ENCODE measurements at regions not wholly inside any gene's neighbourhood (a gene's known extent, or its start where the extent isn't known, plus 50 kb on each side); places are given as distances from the start of the nearest gene placed in this dataset.
"Not testable (repeated sequence)": the region's sequence is repeated elsewhere in the genome, so short reads cannot be mapped to it uniquely, and the experiment has no call there.

- no peak for TF ChIP-seq CTCF (IDR thresholded peaks at IDR 0.05; ENCODE audit: borderline replicate concordance, control extremely low read depth, extremely low read depth, insufficient read depth, missing control alignments)
- no peak for DNase-seq (ENCODE audit: low spot score)
- in situ Hi-C loops (cut with MboI; ENCODE audit: low sequenced_read_pairs, unreplicated experiment) = no loop called here
Observed at GRCh38 chr12:131235871-131236271, 282.2 kb downstream of the ADGRD1 start.

- DNase-seq (ENCODE audit: low spot score) = peak; percentile 78
- no peak for TF ChIP-seq CTCF (IDR thresholded peaks at IDR 0.05; ENCODE audit: borderline replicate concordance, control extremely low read depth, extremely low read depth, insufficient read depth, missing control alignments)
- in situ Hi-C loops (cut with MboI; ENCODE audit: low sequenced_read_pairs, unreplicated experiment) = no loop called here
Observed at GRCh38 chr12:131239384-131240094, 285.8 kb downstream of the ADGRD1 start.

- in situ Hi-C loops (cut with MboI; ENCODE audit: low sequenced_read_pairs, unreplicated experiment) = no loop called here
- TF ChIP-seq CTCF (IDR thresholded peaks at IDR 0.05; ENCODE audit: borderline replicate concordance, control extremely low read depth, extremely low read depth, insufficient read depth, missing control alignments) = no peak
- no peak for DNase-seq (ENCODE audit: low spot score)
Observed at GRCh38 chr12:131241517-131241916, 287.8 kb downstream of the ADGRD1 start.

- in situ Hi-C loops (cut with MboI; ENCODE audit: low sequenced_read_pairs, unreplicated experiment) = no loop called here
- DNase-seq (ENCODE audit: low spot score) = no peak
- TF ChIP-seq CTCF (IDR thresholded peaks at IDR 0.05; ENCODE audit: borderline replicate concordance, control extremely low read depth, extremely low read depth, insufficient read depth, missing control alignments) = no peak
Observed at GRCh38 chr12:131242741-131243496, 289.2 kb downstream of the ADGRD1 start.

- DNase-seq (ENCODE audit: low spot score); in situ Hi-C loops (cut with MboI; ENCODE audit: low sequenced_read_pairs, unreplicated experiment): not testable (repeated sequence)
Observed at GRCh38 chr12:131244157-131244688, 290.5 kb downstream of the ADGRD1 start.

GRCh38 chr12:131245161-131245560 is 291.5 kb downstream of the ADGRD1 start:
- DNase-seq (ENCODE audit: low spot score); in situ Hi-C loops (cut with MboI; ENCODE audit: low sequenced_read_pairs, unreplicated experiment): not testable (repeated sequence)

- in situ Hi-C loops (cut with MboI; ENCODE audit: low sequenced_read_pairs, unreplicated experiment) = no loop called here
- DNase-seq (ENCODE audit: low spot score) = no peak
- TF ChIP-seq CTCF (IDR thresholded peaks at IDR 0.05; ENCODE audit: borderline replicate concordance, control extremely low read depth, extremely low read depth, insufficient read depth, missing control alignments) = no peak
Observed at GRCh38 chr12:131245564-131246355, 292.1 kb downstream of the ADGRD1 start.

GRCh38 chr12:131247026-131247725 is 293.5 kb downstream of the ADGRD1 start:
- in situ Hi-C loops (cut with MboI; ENCODE audit: low sequenced_read_pairs, unreplicated experiment); DNase-seq (ENCODE audit: low spot score): not testable (repeated sequence)

- in situ Hi-C loops (cut with MboI; ENCODE audit: low sequenced_read_pairs, unreplicated experiment); DNase-seq (ENCODE audit: low spot score): not testable (repeated sequence)
Observed at GRCh38 chr12:131247875-131248274, 294.2 kb downstream of the ADGRD1 start.

Measured in GM13976 (cell line).